GM12878 (cell line): ENCODE measurements at regions not wholly inside any gene's neighbourhood (a gene's known extent, or its start where the extent isn't known, plus 50 kb on each side); places are given as distances from the start of the nearest gene placed in this dataset.

Experiments used
- ATAC-seq: fragments of 200-7000 bp; cut with Tn5 transposase; 3 replicates; pipeline ENCODE4 v1.9.1; 2020; ENCODE audit warnings: mild to moderate bottlenecking, moderate library complexity
- BruUV-seq: library from RNA; stranded (reverse); fragments of 400-500 nt; replicated peaks from 2 replicates; lab custom pipeline; 2021; lab: Mats Ljungman, UMichigan
- CTCF ChIA-PET: fragments of 300-600 bp; sonication (Branson Sonifier 250); formaldehyde crosslinking; extraction: SDS; loops from one replicate; lab custom pipeline; 2021; ENCODE audit warnings: inconsistent platforms; lab: Yijun Ruan, JAX
- POLR2A ChIA-PET: fragments of 350-600 bp; formaldehyde crosslinking; extraction: SDS; loops from one replicate; lab custom pipeline; 2021; ENCODE audit warnings: inconsistent platforms; lab: Charles Lee
- RAD21 ChIA-PET: fragments of 300-600 bp; sonication (Branson Sonifier 250); formaldehyde crosslinking; loops from one replicate; lab custom pipeline; 2023; ENCODE audit warnings: antibody characterized with exemption; ENCODE audit not compliant: unreplicated experiment; lab: Charles Lee
- SMC1A ChIA-PET: fragments of 300-600 bp; sonication (Branson Sonifier 250); formaldehyde crosslinking; loops from one replicate; lab custom pipeline; 2023; ENCODE audit not compliant: unreplicated experiment, uncharacterized antibody; lab: Charles Lee
- DNase-seq: peaks from one replicate; pipeline ENCODE4 v3.0.0-alpha.2; 2011; ENCODE audit warnings: low read depth, low spot score
- FAIRE-seq: peaks from 3 replicates; lab custom pipeline; 2011; peaks lifted over from hg19 to GRCh38; lab: Jason Lieb, UNC
- H2AFZ ChIP-seq: 2 replicates; pipeline ENCODE4 v1.6.0; 2011; ENCODE audit warnings: low read depth, low read length, control low read depth; ENCODE audit not compliant: control insufficient read depth
- H3K27ac ChIP-seq: 2 replicates; pipeline ENCODE4 v1.5.1; 2011; ENCODE audit warnings: control low read depth; ENCODE audit not compliant: control insufficient read depth, insufficient read depth
- H3K27me3 ChIP-seq, 2 experiments: replicated peaks in 1 of 2; 2 replicates each; pipeline versions ENCODE4 v1.6.0 to v1.6.1; 2011; ENCODE audit warnings: low read length in 1 of 2; ENCODE audit not compliant: control insufficient read depth in 2 of 2, insufficient read depth in 2 of 2
- H3K36me3 ChIP-seq, 2 experiments: 2 replicates each; pipeline ENCODE4 v1.5.1; 2011; ENCODE audit warnings: low read length in 1 of 2; ENCODE audit not compliant: control insufficient read depth in 2 of 2, insufficient read depth in 2 of 2
- H3K4me1 ChIP-seq: 2 replicates; pipeline ENCODE4 v1.6.1; 2011; ENCODE audit warnings: mild to moderate bottlenecking, low read length, moderate library complexity, mixed read lengths; ENCODE audit not compliant: control insufficient read depth, insufficient read depth
- H3K4me2 ChIP-seq: 2 replicates; pipeline ENCODE4 v1.6.0; 2011; ENCODE audit warnings: control low read depth; ENCODE audit not compliant: control insufficient read depth, insufficient read depth
- H3K4me3 ChIP-seq: fragments of 200-600 bp; sonication (generic); 2 replicates; pipeline ENCODE4 v1.5.1; 2016
- H3K79me2 ChIP-seq: 2 replicates; pipeline ENCODE4 v1.6.0; 2011; ENCODE audit warnings: low read length; ENCODE audit not compliant: control insufficient read depth, insufficient read depth
- H3K9ac ChIP-seq: 2 replicates; pipeline ENCODE4 v1.8.0; 2011; ENCODE audit warnings: low read length, control low read depth, mixed read lengths; ENCODE audit not compliant: control insufficient read depth, insufficient read depth
- H3K9me3 ChIP-seq: replicated peaks from 3 replicates; pipeline ENCODE4 v1.5.1; 2011; ENCODE audit warnings: mild to moderate bottlenecking, low read length; ENCODE audit not compliant: control insufficient read depth, insufficient read depth
- H4K20me1 ChIP-seq: 2 replicates; pipeline ENCODE4 v1.6.0; 2011; ENCODE audit not compliant: control insufficient read depth, insufficient read depth
- CBX5 ChIP-seq: sonication (generic); IDR thresholded peaks from 2 replicates; pipeline ENCODE4 v1.6.1; 2016; ENCODE audit warnings: low read depth, moderate library complexity, mild to moderate bottlenecking, inconsistent platforms
- CHD1 ChIP-seq: IDR thresholded peaks from 2 replicates; pipeline ENCODE4 v1.6.1; 2012; ENCODE audit warnings: low read depth, low read length, improper control_type of control experiment
- EED ChIP-seq: sonication (generic); IDR thresholded peaks from 2 replicates; pipeline ENCODE4 v1.6.1; 2016; ENCODE audit warnings: antibody characterized with exemption, low read depth
- EGR1 ChIP-seq, 2 experiments: IDR thresholded peaks; 1 replicate in 1 of 2; 2 replicates in 1 of 2; pipeline ENCODE4 v1.6.1; 2011 to 2012; ENCODE audit warnings: low read depth in 2 of 2, low read length in 2 of 2, borderline replicate concordance in 1 of 2, mild to moderate bottlenecking in 1 of 2, moderate library complexity in 1 of 2
- KLF5 ChIP-seq: fragments of 450-650 bp; IDR thresholded peaks from 2 replicates; pipeline ENCODE4 v1.6.1; 2014; ENCODE audit warnings: mild to moderate bottlenecking; ENCODE audit not compliant: partially characterized antibody
- MAX ChIP-seq: IDR thresholded peaks from 2 replicates; pipeline ENCODE4 v1.6.1; 2012; ENCODE audit warnings: low read depth, low read length, improper control_type of control experiment
- MTA3 ChIP-seq: IDR thresholded peaks from 2 replicates; pipeline ENCODE4 v1.6.1; 2012; ENCODE audit warnings: low read length, inconsistent platforms, borderline replicate concordance
- NR2C1 ChIP-seq: fragments of 450-650 bp; IDR thresholded peaks from 2 replicates; pipeline ENCODE4 v1.6.1; 2017; ENCODE audit warnings: antibody characterized with exemption, mild to moderate bottlenecking, moderate library complexity
- NR2F1 ChIP-seq: fragments of 450-650 bp; conservative IDR thresholded peaks from 2 replicates; pipeline ENCODE4 v1.6.1; 2017; ENCODE audit warnings: mild to moderate bottlenecking
- RB1 ChIP-seq: fragments of 450-650 bp; formaldehyde crosslinking; IDR thresholded peaks from 2 replicates; pipeline ENCODE4 v1.6.1; 2017; ENCODE audit warnings: mild to moderate bottlenecking, borderline replicate concordance
- RCOR1 ChIP-seq: conservative IDR thresholded peaks from 2 replicates; pipeline ENCODE4 v1.6.1; 2012; ENCODE audit warnings: low read depth, low read length, improper control_type of control experiment
- SIX5 ChIP-seq: IDR thresholded peaks from 2 replicates; pipeline ENCODE4 v1.6.1; 2011; ENCODE audit warnings: mild to moderate bottlenecking, low read depth, low read length, moderate library complexity; ENCODE audit not compliant: severe bottlenecking
- SMAD1 ChIP-seq: fragments of 450-650 bp; IDR thresholded peaks from 2 replicates; pipeline ENCODE4 v1.6.1; 2018; ENCODE audit warnings: mild to moderate bottlenecking, low read depth; ENCODE audit not compliant: partially characterized antibody
- SMC3 ChIP-seq: IDR thresholded peaks from 2 replicates; pipeline ENCODE4 v1.6.1; 2011; ENCODE audit warnings: low read length, improper control_type of control experiment, borderline replicate concordance
- STAT3 ChIP-seq: IDR thresholded peaks from 2 replicates; pipeline ENCODE4 v1.6.1; 2011; ENCODE audit warnings: low read depth, low read length, improper control_type of control experiment
- YY1 ChIP-seq: IDR thresholded peaks from 2 replicates; pipeline ENCODE4 v1.6.1; 2011; ENCODE audit warnings: low read depth, mild to moderate bottlenecking, low read length
- WGBS: methylation state at CpG from one replicate; pipeline ENCODE4 v1.1.6; 2016; ENCODE audit warnings: low lambda C conversion rate; ENCODE audit not compliant: insufficient replicate concordance, insufficient coverage; ENCODE audit errors: missing lambda C conversion rate; 5-methylcytosine and 5-hydroxymethylcytosine counted together
- in situ Hi-C: fragments of 300-500 bp; cut with MboI; formaldehyde crosslinking; loops from 9 replicates; pipeline ENCODE4 v1.14.3; 2018; ENCODE audit warnings: mixed read lengths
- intact Hi-C: fragments of 100-400 bp; cut with micrococcal nuclease; formaldehyde crosslinking; loops from one replicate; pipeline ENCODE4 v1.14.2; 2022; ENCODE audit not compliant: unreplicated experiment
- TF ChIP-seq, protein P1 (sequence below): fragments of 450-650 bp; IDR thresholded peaks from 2 replicates; pipeline ENCODE4 v1.6.1; 2017; ENCODE audit warnings: antibody characterized with exemption, mild to moderate bottlenecking, moderate library complexity
- TF ChIP-seq, protein P2 (sequence below): fragments of 450-650 bp; formaldehyde crosslinking; IDR thresholded peaks from 2 replicates; pipeline ENCODE4 v1.5.0; 2022; ENCODE audit warnings: mild to moderate bottlenecking, missing genetic modification characterization

DNA sequence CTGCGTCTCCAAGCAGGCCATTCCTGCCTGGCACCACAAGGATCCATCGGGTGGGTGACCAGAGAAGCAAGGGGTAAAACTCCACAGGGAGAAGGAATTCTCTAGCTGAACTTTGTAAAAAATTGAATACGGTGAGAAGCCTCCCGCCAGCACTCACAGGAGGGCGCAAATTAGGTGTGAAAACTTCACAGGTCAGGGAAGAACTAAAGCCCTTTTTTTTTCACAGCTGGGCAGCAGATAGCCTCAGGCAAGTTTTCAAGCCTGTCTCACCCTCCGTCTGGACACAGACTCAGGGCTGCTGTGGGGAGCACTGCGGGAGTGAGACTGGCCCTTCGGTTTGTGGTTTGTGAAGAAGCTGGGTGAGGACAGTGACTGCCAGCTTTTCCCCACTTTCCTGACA is 224.1 kb upstream of the FGF16 start:
- H3K4me3 ChIP-seq = no peak overlapping the region
- CTCF ChIA-PET = interaction anchor here (0.5 kb wide), 1 partner anchor 1105 kb away, joined by 3 read pairs; no protein-coding TSS in a partner anchor
- no TSS peak for BruUV-seq

More for the DNA sequence above, 224.1 kb upstream of the FGF16 start:
- in situ Hi-C loops = no loop called here
- Histone ChIP-seq H2AFZ (no peak overlapping the region), H3K27me3 (no peaks in the 10 kb centered on the region), H4K20me1 (no peaks in the 10 kb centered on the region), H3K36me3 (no peaks in the 10 kb centered on the region), H3K9me3 (no peaks in the 10 kb centered on the region), H3K4me1 (no peaks in the 10 kb centered on the region), H3K4me2 (no peak overlapping the region), H3K79me2 (no peaks in the 10 kb centered on the region), H3K9ac (no peak overlapping the region), H3K27ac (no peak overlapping the region)
- SMC1A ChIA-PET = no interaction called here
- no peak for FAIRE-seq
- no peak for ATAC-seq
- POLR2A ChIA-PET = no interaction called here
- RAD21 ChIA-PET = no interaction called here
- no peak for DNase-seq
- intact Hi-C loops = no loop called here
- TF ChIP-seq, protein P1, sequence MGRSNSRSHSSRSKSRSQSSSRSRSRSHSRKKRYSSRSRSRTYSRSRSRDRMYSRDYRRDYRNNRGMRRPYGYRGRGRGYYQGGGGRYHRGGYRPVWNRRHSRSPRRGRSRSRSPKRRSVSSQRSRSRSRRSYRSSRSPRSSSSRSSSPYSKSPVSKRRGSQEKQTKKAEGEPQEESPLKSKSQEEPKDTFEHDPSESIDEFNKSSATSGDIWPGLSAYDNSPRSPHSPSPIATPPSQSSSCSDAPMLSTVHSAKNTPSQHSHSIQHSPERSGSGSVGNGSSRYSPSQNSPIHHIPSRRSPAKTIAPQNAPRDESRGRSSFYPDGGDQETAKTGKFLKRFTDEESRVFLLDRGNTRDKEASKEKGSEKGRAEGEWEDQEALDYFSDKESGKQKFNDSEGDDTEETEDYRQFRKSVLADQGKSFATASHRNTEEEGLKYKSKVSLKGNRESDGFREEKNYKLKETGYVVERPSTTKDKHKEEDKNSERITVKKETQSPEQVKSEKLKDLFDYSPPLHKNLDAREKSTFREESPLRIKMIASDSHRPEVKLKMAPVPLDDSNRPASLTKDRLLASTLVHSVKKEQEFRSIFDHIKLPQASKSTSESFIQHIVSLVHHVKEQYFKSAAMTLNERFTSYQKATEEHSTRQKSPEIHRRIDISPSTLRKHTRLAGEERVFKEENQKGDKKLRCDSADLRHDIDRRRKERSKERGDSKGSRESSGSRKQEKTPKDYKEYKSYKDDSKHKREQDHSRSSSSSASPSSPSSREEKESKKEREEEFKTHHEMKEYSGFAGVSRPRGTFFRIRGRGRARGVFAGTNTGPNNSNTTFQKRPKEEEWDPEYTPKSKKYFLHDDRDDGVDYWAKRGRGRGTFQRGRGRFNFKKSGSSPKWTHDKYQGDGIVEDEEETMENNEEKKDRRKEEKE = no peak
- TF ChIP-seq CHD1 (no peak), SIX5 (no peak), RCOR1 (no peak), EED (no peak), MTA3 (no peak), YY1 (no peak), SMAD1 (no peak), KLF5 (no peak), NR2C1 (no peak), SMC3 (no peak), STAT3 (no peak), RB1 (no peak), EGR1 (IDR thresholded peaks at IDR 0.05; ENCODE audit: borderline replicate concordance in 1 of 2, low read depth in 2 of 2, low read length in 2 of 2) (no peak), NR2F1 (no peak), CBX5 (no peak), MAX (no peak)
- TF ChIP-seq, protein P2, sequence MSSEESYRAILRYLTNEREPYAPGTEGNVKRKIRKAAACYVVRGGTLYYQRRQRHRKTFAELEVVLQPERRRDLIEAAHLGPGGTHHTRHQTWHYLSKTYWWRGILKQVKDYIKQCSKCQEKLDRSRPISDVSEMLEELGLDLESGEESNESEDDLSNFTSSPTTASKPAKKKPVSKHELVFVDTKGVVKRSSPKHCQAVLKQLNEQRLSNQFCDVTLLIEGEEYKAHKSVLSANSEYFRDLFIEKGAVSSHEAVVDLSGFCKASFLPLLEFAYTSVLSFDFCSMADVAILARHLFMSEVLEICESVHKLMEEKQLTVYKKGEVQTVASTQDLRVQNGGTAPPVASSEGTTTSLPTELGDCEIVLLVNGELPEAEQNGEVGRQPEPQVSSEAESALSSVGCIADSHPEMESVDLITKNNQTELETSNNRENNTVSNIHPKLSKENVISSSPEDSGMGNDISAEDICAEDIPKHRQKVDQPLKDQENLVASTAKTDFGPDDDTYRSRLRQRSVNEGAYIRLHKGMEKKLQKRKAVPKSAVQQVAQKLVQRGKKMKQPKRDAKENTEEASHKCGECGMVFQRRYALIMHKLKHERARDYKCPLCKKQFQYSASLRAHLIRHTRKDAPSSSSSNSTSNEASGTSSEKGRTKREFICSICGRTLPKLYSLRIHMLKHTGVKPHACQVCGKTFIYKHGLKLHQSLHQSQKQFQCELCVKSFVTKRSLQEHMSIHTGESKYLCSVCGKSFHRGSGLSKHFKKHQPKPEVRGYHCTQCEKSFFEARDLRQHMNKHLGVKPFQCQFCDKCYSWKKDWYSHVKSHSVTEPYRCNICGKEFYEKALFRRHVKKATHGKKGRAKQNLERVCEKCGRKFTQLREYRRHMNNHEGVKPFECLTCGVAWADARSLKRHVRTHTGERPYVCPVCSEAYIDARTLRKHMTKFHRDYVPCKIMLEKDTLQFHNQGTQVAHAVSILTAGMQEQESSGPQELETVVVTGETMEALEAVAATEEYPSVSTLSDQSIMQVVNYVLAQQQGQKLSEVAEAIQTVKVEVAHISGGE (CRISPR knock-in tag) = no peak
- WGBS = 41% methylated on average over 8 of the region's 8 CpGs
